Nephron (organoid): ENCODE measurements at regions not wholly inside any gene's neighbourhood (a gene's known extent, or its start where the extent isn't known, plus 50 kb on each side); places are given as distances from the start of the nearest gene placed in this dataset.

Experiments used
- H3K27ac Mint-ChIP-seq, 3 experiments: 2 replicates each; pipeline ENCODE4 v1.8.0; 2020; ENCODE audit warnings: mixed read lengths in 3 of 3, mild to moderate bottlenecking in 2 of 3, moderate library complexity in 1 of 3
- H3K27me3 Mint-ChIP-seq: 2 replicates; pipeline ENCODE4 v1.8.0; 2021; ENCODE audit warnings: low read depth, mild to moderate bottlenecking, moderate library complexity, mixed read lengths
- H3K36me3 Mint-ChIP-seq: 2 replicates; pipeline ENCODE4 v1.8.0; 2020; ENCODE audit warnings: low read depth, mixed read lengths
- H3K4me1 Mint-ChIP-seq: 2 replicates; pipeline ENCODE4 v1.8.0; 2020; ENCODE audit warnings: mixed read lengths
- H3K4me3 Mint-ChIP-seq, 3 experiments: 2 replicates each; pipeline ENCODE4 v1.8.0; 2020; ENCODE audit warnings: mild to moderate bottlenecking in 3 of 3, mixed read lengths in 3 of 3, moderate library complexity in 2 of 3
- H3K9me3 Mint-ChIP-seq: 2 replicates; pipeline ENCODE4 v1.8.0; 2020; ENCODE audit warnings: mixed read lengths
- TF ChIP-seq, protein P1 (sequence below), 3 experiments: fragments of 200-600 bp; sonication (generic); IDR thresholded peaks; one replicate each; pipeline ENCODE4 v1.5.0; 2021; ENCODE audit warnings: antibody characterized with exemption in 3 of 3; ENCODE audit not compliant: unreplicated experiment in 3 of 3

DNA sequence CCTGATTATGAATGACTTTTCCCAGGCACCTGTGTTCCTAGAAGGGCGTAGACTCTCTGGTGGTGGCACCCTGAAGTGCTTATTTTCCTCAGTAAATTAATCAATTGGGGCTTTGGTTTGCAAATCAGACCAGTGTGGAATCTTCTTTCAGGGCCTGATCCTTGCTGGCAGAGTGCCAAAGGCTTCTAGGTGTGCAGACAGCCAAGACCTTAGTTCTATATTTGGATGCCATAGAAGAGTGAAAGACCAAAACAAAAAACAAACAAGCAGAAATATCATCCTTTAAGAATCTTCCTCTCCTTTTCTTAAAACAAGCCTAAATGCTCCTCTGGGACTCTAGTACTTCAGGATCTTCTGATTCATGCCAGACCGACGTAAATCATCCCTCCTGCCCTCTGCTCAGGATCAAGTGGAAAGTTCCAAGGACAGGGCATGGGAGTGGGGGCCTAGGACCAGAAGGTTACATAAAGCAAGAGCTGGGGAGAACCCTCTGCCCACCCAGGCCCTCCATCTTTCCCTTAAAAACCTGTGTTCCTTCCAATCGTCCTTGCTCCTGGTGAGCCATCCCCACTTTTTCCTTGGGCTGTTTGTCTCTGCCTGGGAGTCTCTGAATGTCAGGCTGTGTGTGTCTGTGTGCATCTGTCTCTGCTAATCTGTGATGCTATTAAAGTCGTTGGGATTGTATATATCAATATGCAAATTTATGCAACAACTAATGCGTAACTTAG lies 70.5 kb upstream of the MYLIP start:
- Mint-ChIP-seq H3K4me1 (peaks cover 52% of the 10 kb centered on the region), H3K9me3 (no peaks in the 10 kb centered on the region), H3K27me3 (peaks cover 5% of the 10 kb centered on the region), H3K4me3 (peak overlapping the region in 1 of 3 experiments; percentile 20), H3K36me3 (no peaks in the 10 kb centered on the region), H3K27ac (peak overlapping the region; percentile 32 to 64 (median 56))
- TF ChIP-seq, protein P1, sequence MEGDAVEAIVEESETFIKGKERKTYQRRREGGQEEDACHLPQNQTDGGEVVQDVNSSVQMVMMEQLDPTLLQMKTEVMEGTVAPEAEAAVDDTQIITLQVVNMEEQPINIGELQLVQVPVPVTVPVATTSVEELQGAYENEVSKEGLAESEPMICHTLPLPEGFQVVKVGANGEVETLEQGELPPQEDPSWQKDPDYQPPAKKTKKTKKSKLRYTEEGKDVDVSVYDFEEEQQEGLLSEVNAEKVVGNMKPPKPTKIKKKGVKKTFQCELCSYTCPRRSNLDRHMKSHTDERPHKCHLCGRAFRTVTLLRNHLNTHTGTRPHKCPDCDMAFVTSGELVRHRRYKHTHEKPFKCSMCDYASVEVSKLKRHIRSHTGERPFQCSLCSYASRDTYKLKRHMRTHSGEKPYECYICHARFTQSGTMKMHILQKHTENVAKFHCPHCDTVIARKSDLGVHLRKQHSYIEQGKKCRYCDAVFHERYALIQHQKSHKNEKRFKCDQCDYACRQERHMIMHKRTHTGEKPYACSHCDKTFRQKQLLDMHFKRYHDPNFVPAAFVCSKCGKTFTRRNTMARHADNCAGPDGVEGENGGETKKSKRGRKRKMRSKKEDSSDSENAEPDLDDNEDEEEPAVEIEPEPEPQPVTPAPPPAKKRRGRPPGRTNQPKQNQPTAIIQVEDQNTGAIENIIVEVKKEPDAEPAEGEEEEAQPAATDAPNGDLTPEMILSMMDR (IDR thresholded peaks at IDR 0.05; ENCODE audit: unreplicated experiment in 3 of 3), result no peak

DNA sequence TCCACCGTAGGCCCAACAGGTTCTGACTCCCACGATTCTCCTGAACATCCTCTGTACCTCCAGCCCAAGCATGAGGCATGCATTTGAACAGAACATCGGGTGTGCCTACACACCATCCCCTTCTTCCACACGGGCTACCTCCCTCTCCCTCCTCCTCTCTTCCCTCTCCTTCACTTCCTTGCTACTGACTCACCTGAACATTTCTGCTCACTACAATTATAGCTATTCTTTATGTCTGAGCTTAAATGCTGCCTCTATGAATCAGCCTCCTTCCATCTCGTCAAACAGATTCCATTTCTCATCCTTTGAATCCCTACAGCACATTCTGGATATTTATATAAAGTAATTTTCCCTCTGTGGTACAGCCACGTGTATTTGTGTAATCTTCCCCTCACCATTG lies 71.4 kb upstream of the MYLIP start:
- Mint-ChIP-seq H3K27me3 (no peaks in the 10 kb centered on the region), H3K4me3 (no peak overlapping the region), H3K36me3 (no peaks in the 10 kb centered on the region), H3K27ac (peak overlapping the region in 1 of 3 experiments; percentile 36), H3K9me3 (no peaks in the 10 kb centered on the region), H3K4me1 (peaks cover 50% of the 10 kb centered on the region)
- TF ChIP-seq, protein P1 (IDR thresholded peaks at IDR 0.05; ENCODE audit: unreplicated experiment in 3 of 3), result no peak

DNA sequence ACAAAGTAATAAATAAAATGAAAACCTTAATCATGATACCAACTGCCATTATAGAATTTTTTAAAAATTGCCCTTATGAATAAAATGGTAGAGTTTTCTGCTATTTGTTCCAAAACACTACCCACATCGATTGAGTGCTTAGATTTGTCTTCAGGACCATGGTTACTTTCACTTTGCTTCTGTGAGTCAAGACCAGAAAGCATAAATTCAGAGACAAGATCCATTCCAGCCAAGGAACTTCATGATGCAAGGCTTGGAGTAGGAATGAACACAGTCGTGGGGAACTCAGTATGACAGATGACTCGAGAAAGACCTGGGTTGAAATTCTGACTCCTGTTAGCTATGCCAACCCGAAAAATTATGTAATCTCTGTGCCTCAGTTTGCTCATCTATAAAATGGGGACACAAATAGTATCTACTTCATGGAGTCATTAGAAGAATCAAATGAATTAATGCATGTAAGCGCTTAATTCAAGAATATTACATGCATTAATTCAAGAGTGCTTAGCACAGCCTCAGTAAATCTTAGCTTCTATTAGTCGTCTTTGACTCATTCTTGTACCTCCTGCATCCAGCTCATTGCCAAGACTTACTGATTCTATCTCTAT lies 72.5 kb upstream of the MYLIP start:
- Mint-ChIP-seq H3K9me3 (no peaks in the 10 kb centered on the region), H3K4me3 (no peak overlapping the region), H3K36me3 (no peaks in the 10 kb centered on the region), H3K4me1 (peaks cover 50% of the 10 kb centered on the region), H3K27ac (no peak overlapping the region), H3K27me3 (no peaks in the 10 kb centered on the region)
- TF ChIP-seq, protein P1 (IDR thresholded peaks at IDR 0.05; ENCODE audit: unreplicated experiment in 3 of 3), result no peak

DNA sequence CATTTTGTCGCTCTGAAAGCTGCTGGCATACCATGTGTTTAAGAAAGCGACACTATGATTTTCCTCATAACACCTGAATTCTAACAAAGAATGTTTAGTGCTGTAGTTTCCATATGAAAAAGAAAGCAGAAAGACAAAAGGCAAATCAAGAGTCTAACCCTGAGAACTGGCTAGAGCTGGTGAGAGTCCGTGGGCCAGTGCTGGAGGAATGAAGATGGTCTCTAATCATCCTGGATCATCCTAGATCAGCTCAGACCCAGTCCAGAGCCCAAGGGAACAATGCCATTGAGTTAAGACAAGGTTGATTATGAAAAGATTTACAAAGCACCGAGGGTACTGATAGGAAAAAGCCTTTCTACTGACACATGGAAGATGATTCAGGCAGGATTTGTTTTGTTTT lies 73.0 kb upstream of the MYLIP start:
- TF ChIP-seq, protein P1 (IDR thresholded peaks at IDR 0.05; ENCODE audit: unreplicated experiment in 3 of 3), result no peak
- Mint-ChIP-seq H3K4me1 (peaks cover 50% of the 10 kb centered on the region), H3K4me3 (no peak overlapping the region), H3K9me3 (no peaks in the 10 kb centered on the region), H3K27ac (peak overlapping the region in 1 of 3 experiments; percentile 46), H3K27me3 (no peaks in the 10 kb centered on the region), H3K36me3 (no peaks in the 10 kb centered on the region)

DNA sequence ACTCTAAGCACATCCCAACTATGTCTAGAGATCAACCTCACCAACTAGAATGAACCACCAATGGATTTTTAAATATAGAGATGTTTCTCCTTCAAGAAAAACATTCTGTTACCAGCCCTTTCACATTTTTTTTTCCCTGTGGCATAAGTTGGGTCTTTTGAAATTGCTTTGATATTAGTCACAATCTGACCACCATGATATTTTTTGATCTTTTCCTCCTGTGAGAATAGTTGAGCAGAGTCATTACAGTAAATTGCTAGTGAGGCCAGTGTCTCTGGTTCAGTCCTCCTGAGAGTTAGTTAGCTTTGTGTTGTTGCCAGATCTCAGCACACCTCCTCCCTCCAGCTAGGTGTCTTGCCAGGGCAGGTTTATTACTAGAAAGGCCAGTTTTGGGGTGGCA lies 79.7 kb upstream of the MYLIP start:
- peaks cover 14% of the 10 kb centered on the region for H3K4me1 Mint-ChIP-seq
- H3K4me3 Mint-ChIP-seq, result no peak overlapping the region
- no peaks in the 10 kb centered on the region for H3K9me3 Mint-ChIP-seq
- H3K36me3 Mint-ChIP-seq, result no peaks in the 10 kb centered on the region
- peaks cover 5% of the 10 kb centered on the region for H3K27me3 Mint-ChIP-seq
- H3K27ac Mint-ChIP-seq, result no peak overlapping the region
- TF ChIP-seq, protein P1 (IDR thresholded peaks at IDR 0.05; ENCODE audit: unreplicated experiment in 3 of 3), result no peak

DNA sequence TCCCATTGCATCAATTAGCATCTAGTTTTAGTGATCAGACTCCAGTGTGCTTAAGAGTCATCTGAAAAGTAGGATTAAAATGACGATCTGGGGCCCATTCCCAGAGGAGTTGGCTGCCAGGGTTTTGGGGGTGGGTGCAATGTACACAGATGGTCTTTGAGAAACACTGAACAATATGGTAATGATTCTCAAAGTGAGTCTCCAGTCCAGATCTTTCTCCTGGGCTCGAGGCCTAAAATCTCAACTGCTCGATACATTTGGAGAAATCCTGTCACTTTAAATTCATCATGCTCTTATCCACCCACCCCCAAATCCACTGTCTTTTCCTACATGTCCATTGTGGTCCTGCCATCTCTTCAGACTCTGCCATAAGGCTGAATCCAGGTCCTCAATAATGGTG lies 80.7 kb upstream of the MYLIP start:
- no peak overlapping the region for H3K4me3 Mint-ChIP-seq
- H3K27me3 Mint-ChIP-seq, result peaks cover 5% of the 10 kb centered on the region
- TF ChIP-seq, protein P1 (IDR thresholded peaks at IDR 0.05; ENCODE audit: unreplicated experiment in 3 of 3), result no peak
- no peaks in the 10 kb centered on the region for H3K36me3 Mint-ChIP-seq
- H3K9me3 Mint-ChIP-seq, result no peaks in the 10 kb centered on the region
- no peak overlapping the region for H3K27ac Mint-ChIP-seq
- H3K4me1 Mint-ChIP-seq, result peaks cover 18% of the 10 kb centered on the region
